GM12878 (cell line): ENCODE measurements at regions not wholly inside any gene's neighbourhood (a gene's known extent, or its start where the extent isn't known, plus 50 kb on each side); places are given as distances from the start of the nearest gene placed in this dataset.

ENCODE experiments used
- CEBPB ChIP-seq, 2 experiments: fragments of 150-350 bp in 1 of 2; IDR thresholded peaks; 2 replicates each; pipeline ENCODE4 v1.6.1; 2012 to 2014; ENCODE audit warnings: low read depth in 2 of 2, low read length in 2 of 2, borderline replicate concordance in 1 of 2, inconsistent platforms in 1 of 2
- CEBPZ ChIP-seq: fragments of 150-350 bp; IDR thresholded peaks from 2 replicates; pipeline ENCODE4 v1.6.1; 2016; ENCODE audit warnings: low read depth, low read length
- ESRRA ChIP-seq: IDR thresholded peaks from 2 replicates; pipeline ENCODE4 v1.6.1; 2012; ENCODE audit warnings: mild to moderate bottlenecking, low read length, improper control_type of control experiment
- GATAD2B ChIP-seq: fragments of 450-650 bp; conservative IDR thresholded peaks from 2 replicates; pipeline ENCODE4 v1.6.1; 2017; ENCODE audit warnings: low read depth, mild to moderate bottlenecking, moderate library complexity
- IKZF2 ChIP-seq, 2 experiments: fragments of 450-650 bp; IDR thresholded peaks; 2 replicates each; pipeline ENCODE4 v1.6.1; 2017; ENCODE audit warnings: mild to moderate bottlenecking in 2 of 2, moderate library complexity in 2 of 2
- IRF4 ChIP-seq: IDR thresholded peaks from 2 replicates; pipeline ENCODE4 v1.6.1; 2011; ENCODE audit warnings: low read depth, low read length
- IRF5 ChIP-seq: fragments of 450-650 bp; IDR thresholded peaks from 2 replicates; pipeline ENCODE4 v1.6.1; 2017; ENCODE audit warnings: borderline replicate concordance
- NFYB ChIP-seq: IDR thresholded peaks from 2 replicates; pipeline ENCODE4 v1.6.1; 2011; ENCODE audit warnings: low read depth, mild to moderate bottlenecking, low read length, improper control_type of control experiment, moderate library complexity; ENCODE audit not compliant: insufficient read depth
- PAX5 ChIP-seq: IDR thresholded peaks from 2 replicates; pipeline ENCODE4 v1.6.1; 2011; ENCODE audit warnings: low read depth, low read length, borderline replicate concordance
- SP1 ChIP-seq: IDR thresholded peaks from one replicate; pipeline ENCODE4 v1.6.1; 2011; ENCODE audit warnings: low read depth, low read length
- SREBF1 ChIP-seq: IDR thresholded peaks from 2 replicates; pipeline ENCODE4 v1.6.1; 2012; ENCODE audit warnings: mild to moderate bottlenecking, low read length
- SRF ChIP-seq, 2 experiments: IDR thresholded peaks; 2 replicates each; pipeline ENCODE4 v1.6.1; 2011; ENCODE audit warnings: low read depth in 2 of 2, low read length in 2 of 2, mild to moderate bottlenecking in 1 of 2, moderate library complexity in 1 of 2
- TCF12 ChIP-seq: IDR thresholded peaks from 2 replicates; pipeline ENCODE4 v1.6.1; 2011; ENCODE audit warnings: low read depth, mild to moderate bottlenecking, low read length
- TCF7 ChIP-seq: IDR thresholded peaks from 2 replicates; pipeline ENCODE4 v1.6.1; 2014; ENCODE audit warnings: antibody characterized with exemption, borderline replicate concordance
- ZBTB4 ChIP-seq: fragments of 450-650 bp; formaldehyde crosslinking; IDR thresholded peaks from 2 replicates; pipeline ENCODE4 v1.4.0; 2022; ENCODE audit warnings: mild to moderate bottlenecking, moderate library complexity
- ZNF217 ChIP-seq: fragments of 450-650 bp; IDR thresholded peaks from 2 replicates; pipeline ENCODE4 v1.6.1; 2017; ENCODE audit warnings: antibody characterized with exemption, mild to moderate bottlenecking
- TF ChIP-seq, protein P1 (sequence below): fragments of 450-650 bp; IDR thresholded peaks from 2 replicates; pipeline ENCODE4 v1.6.1; 2017; ENCODE audit warnings: mild to moderate bottlenecking, moderate library complexity

- TF ChIP-seq, protein P1, sequence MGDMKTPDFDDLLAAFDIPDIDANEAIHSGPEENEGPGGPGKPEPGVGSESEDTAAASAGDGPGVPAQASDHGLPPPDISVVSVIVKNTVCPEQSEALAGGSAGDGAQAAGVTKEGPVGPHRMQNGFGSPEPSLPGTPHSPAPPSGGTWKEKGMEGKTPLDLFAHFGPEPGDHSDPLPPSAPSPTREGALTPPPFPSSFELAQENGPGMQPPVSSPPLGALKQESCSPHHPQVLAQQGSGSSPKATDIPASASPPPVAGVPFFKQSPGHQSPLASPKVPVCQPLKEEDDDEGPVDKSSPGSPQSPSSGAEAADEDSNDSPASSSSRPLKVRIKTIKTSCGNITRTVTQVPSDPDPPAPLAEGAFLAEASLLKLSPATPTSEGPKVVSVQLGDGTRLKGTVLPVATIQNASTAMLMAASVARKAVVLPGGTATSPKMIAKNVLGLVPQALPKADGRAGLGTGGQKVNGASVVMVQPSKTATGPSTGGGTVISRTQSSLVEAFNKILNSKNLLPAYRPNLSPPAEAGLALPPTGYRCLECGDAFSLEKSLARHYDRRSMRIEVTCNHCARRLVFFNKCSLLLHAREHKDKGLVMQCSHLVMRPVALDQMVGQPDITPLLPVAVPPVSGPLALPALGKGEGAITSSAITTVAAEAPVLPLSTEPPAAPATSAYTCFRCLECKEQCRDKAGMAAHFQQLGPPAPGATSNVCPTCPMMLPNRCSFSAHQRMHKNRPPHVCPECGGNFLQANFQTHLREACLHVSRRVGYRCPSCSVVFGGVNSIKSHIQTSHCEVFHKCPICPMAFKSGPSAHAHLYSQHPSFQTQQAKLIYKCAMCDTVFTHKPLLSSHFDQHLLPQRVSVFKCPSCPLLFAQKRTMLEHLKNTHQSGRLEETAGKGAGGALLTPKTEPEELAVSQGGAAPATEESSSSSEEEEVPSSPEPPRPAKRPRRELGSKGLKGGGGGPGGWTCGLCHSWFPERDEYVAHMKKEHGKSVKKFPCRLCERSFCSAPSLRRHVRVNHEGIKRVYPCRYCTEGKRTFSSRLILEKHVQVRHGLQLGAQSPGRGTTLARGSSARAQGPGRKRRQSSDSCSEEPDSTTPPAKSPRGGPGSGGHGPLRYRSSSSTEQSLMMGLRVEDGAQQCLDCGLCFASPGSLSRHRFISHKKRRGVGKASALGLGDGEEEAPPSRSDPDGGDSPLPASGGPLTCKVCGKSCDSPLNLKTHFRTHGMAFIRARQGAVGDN: no peak
- TF ChIP-seq NFYB (no peak), TCF12 (0 out of 2 replicates have a peak, but pooled peaks have one; percentile 40), PAX5 (peak; percentile 68; the same call in 1 of the 2 replicates), SREBF1 (0 out of 2 replicates have a peak, but pooled peaks have one; percentile 45), IRF4 (peak; percentile 93), SP1 (no peak), CEBPB (IDR thresholded peaks at IDR 0.05; ENCODE audit: borderline replicate concordance in 1 of 2, low read depth in 2 of 2, low read length in 2 of 2) (0 out of 4 replicates have a peak, but pooled peaks of 1 of the 2 experiments have one; percentile 45), ZNF217 (0 out of 2 replicates have a peak, but pooled peaks have one; percentile 34), IKZF2 (IDR thresholded peaks at IDR 0.05) (peak; percentile 30 to 45; a peak in 2 of 4 replicates), IRF5 (no peak), GATAD2B (no peak), CEBPZ (no peak), TCF7 (peak; percentile 52; the same call in 1 of the 2 replicates), ZBTB4 (CRISPR knock-in tag) (no peak), ESRRA (no peak), SRF (IDR thresholded peaks at IDR 0.05; ENCODE audit: low read depth in 2 of 2, low read length in 2 of 2) (peak in 1 of 2 experiments; percentile 71; a peak in 1 of 4 replicates)
Observed at GRCh38 chr4:121255986-121256750, 92.0 kb upstream of the TNIP3 start (continued).
